HCT116 (cell line): ENCODE measurements at regions not wholly inside any gene's neighbourhood (a gene's known extent, or its start where the extent isn't known, plus 50 kb on each side); places are given as distances from the start of the nearest gene placed in this dataset.

ENCODE experiments used
- ELF1 ChIP-seq: IDR thresholded peaks from 2 replicates; pipeline ENCODE4 v1.6.1; 2012; ENCODE audit warnings: low read depth, borderline replicate concordance
- EZH2 ChIP-seq: fragments of 200-600 bp; sonication (generic); IDR thresholded peaks from 2 replicates; pipeline ENCODE4 v1.6.1; 2017; ENCODE audit warnings: antibody characterized with exemption, mixed run types
- EZH2phosphoT487 ChIP-seq: fragments of 200-600 bp; IDR thresholded peaks from 2 replicates; pipeline ENCODE4 v1.6.1; 2018; ENCODE audit warnings: antibody characterized with exemption, borderline replicate concordance
- JUND ChIP-seq: IDR thresholded peaks from 2 replicates; pipeline ENCODE4 v1.6.1; 2012
- POLR2A ChIP-seq: IDR thresholded peaks from 2 replicates; pipeline ENCODE4 v1.7.0; 2011; ENCODE audit warnings: borderline replicate concordance; ENCODE audit not compliant: insufficient read depth, insufficient read length; ENCODE audit errors: extremely low read depth
- POLR2AphosphoS5 ChIP-seq: IDR thresholded peaks from 2 replicates; pipeline ENCODE4 v1.6.1; 2011; ENCODE audit warnings: mild to moderate bottlenecking, low read depth, low read length, moderate library complexity
- RAD21 ChIP-seq: IDR thresholded peaks from 2 replicates; pipeline ENCODE4 v1.6.1; 2012; ENCODE audit warnings: low read depth, mild to moderate bottlenecking
- REST ChIP-seq: IDR thresholded peaks from 2 replicates; pipeline ENCODE4 v1.6.1; 2012; ENCODE audit warnings: low read depth
- SIN3A ChIP-seq: IDR thresholded peaks from 2 replicates; pipeline ENCODE4 v1.6.1; 2012; ENCODE audit warnings: low read depth
- SP1 ChIP-seq: IDR thresholded peaks from 2 replicates; pipeline ENCODE4 v1.6.1; 2012; ENCODE audit warnings: low read depth
- SRF ChIP-seq: IDR thresholded peaks from 2 replicates; pipeline ENCODE4 v1.6.1; 2012; ENCODE audit warnings: low read depth
- TCF7L2 ChIP-seq: IDR thresholded peaks from 2 replicates; pipeline ENCODE4 v1.7.0; 2011; ENCODE audit warnings: borderline replicate concordance, inconsistent platforms; ENCODE audit not compliant: insufficient read depth, insufficient read length; ENCODE audit errors: extremely low read depth
- ZBTB33 ChIP-seq: IDR thresholded peaks from 2 replicates; pipeline ENCODE4 v1.6.1; 2011; ENCODE audit warnings: mild to moderate bottlenecking, low read length, moderate library complexity; ENCODE audit not compliant: insufficient replicate concordance; ENCODE audit errors: extremely low read depth
- TF ChIP-seq, protein P1 (sequence below), 3 experiments: fragments of 200-600 bp in 1 of 3; sonication (generic) in 1 of 3; IDR thresholded peaks in 2 of 3; conservative IDR thresholded peaks in 1 of 3; 2 replicates each; pipeline ENCODE4 v1.5.1; 2012 to 2017; ENCODE audit warnings: low read depth in 2 of 3, low read length in 2 of 3, antibody characterized with exemption in 1 of 3, borderline replicate concordance in 1 of 3, control low read depth in 1 of 3, mild to moderate bottlenecking in 1 of 3, mixed read lengths in 1 of 3, mixed run types in 1 of 3, moderate library complexity in 1 of 3; ENCODE audit not compliant: insufficient read depth in 1 of 3

GRCh38 chr4:129561280-129561679 is 465.3 kb downstream of the C4orf33 start:
- TF ChIP-seq ZBTB33, result no peak
- no peak for TF ChIP-seq SIN3A
- TF ChIP-seq, protein P1, sequence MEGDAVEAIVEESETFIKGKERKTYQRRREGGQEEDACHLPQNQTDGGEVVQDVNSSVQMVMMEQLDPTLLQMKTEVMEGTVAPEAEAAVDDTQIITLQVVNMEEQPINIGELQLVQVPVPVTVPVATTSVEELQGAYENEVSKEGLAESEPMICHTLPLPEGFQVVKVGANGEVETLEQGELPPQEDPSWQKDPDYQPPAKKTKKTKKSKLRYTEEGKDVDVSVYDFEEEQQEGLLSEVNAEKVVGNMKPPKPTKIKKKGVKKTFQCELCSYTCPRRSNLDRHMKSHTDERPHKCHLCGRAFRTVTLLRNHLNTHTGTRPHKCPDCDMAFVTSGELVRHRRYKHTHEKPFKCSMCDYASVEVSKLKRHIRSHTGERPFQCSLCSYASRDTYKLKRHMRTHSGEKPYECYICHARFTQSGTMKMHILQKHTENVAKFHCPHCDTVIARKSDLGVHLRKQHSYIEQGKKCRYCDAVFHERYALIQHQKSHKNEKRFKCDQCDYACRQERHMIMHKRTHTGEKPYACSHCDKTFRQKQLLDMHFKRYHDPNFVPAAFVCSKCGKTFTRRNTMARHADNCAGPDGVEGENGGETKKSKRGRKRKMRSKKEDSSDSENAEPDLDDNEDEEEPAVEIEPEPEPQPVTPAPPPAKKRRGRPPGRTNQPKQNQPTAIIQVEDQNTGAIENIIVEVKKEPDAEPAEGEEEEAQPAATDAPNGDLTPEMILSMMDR (IDR thresholded peaks at IDR 0.05 in 2 of 3, conservative IDR thresholded peaks at IDR 0.05 in 1 of 3; ENCODE audit: borderline replicate concordance in 1 of 3, insufficient read depth in 1 of 3, low read depth in 2 of 3, low read length in 2 of 3), result no peak
- no peak for TF ChIP-seq POLR2A
- TF ChIP-seq SP1, result no peak
- no peak for TF ChIP-seq RAD21
- no peak for TF ChIP-seq EZH2phosphoT487
- TF ChIP-seq JUND, result no peak
- TF ChIP-seq SRF, result no peak
- no peak for TF ChIP-seq ELF1
- no peak for TF ChIP-seq POLR2AphosphoS5
- no peak for TF ChIP-seq TCF7L2
- no peak for TF ChIP-seq EZH2
- no peak for TF ChIP-seq REST
